Spleen (tissue), 7 donors: ENCODE measurements at regions not wholly inside any gene's neighbourhood (a gene's known extent, or its start where the extent isn't known, plus 50 kb on each side); places are given as distances from the start of the nearest gene placed in this dataset.

Experiments
- POLR2A ChIP-seq, 3 donors: fragments of 450-650 bp; IDR thresholded peaks; one replicate each; pipeline ENCODE4 v1.5.1; 2017; ENCODE audit warnings: antibody characterized with exemption in 3 of 3, mild to moderate bottlenecking in 1 of 3
- POLR2AphosphoS5 ChIP-seq, 3 donors: sonication (generic); formaldehyde crosslinking; IDR thresholded peaks; one replicate each; pipeline ENCODE4 v1.5.1; 2017; ENCODE audit warnings: antibody characterized with exemption in 3 of 3
- TF ChIP-seq, protein P1 (sequence below), 11 experiments: fragments of 200-600 bp in 7 of 11; fragments of 450-650 bp in 4 of 11; sonication (generic) in 4 of 11; IDR thresholded peaks in 8 of 11; conservative IDR thresholded peaks in 3 of 11; 1 replicate in 7 of 11; 2 replicates in 4 of 11; pipeline versions ENCODE4 v1.4.0 to v1.8.0; 2016 to 2021; ENCODE audit warnings: antibody characterized with exemption in 11 of 11, inconsistent platforms in 4 of 11, mild to moderate bottlenecking in 1 of 11
- donor health status: DM: no; HTN: no; CAD: no; lungs with moderate emphysema.
- donor health status: DM: no; HTN: no; CAD: no.
- donor health status: DM: no; HTN: no; CAD: no.

DNA sequence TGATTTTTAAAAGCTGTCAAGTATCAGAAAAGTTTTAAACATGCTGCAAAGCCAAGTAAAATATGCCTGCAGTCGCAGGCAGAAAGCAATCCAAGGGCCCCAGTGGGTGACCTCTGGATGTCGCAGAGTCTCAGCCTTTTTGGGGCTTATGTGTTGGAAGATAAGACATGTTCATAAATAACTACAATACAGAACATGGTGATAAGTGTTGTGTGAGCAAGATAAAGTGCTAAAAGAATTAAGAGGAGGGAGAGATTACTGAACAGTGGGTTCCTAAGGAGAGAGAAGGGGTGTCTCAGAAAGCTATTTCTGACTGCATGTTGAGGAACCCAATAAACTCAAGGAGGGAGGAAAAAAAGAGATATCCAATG is 78.9 kb upstream of the ADRB2 start:
- TF ChIP-seq, protein P1, sequence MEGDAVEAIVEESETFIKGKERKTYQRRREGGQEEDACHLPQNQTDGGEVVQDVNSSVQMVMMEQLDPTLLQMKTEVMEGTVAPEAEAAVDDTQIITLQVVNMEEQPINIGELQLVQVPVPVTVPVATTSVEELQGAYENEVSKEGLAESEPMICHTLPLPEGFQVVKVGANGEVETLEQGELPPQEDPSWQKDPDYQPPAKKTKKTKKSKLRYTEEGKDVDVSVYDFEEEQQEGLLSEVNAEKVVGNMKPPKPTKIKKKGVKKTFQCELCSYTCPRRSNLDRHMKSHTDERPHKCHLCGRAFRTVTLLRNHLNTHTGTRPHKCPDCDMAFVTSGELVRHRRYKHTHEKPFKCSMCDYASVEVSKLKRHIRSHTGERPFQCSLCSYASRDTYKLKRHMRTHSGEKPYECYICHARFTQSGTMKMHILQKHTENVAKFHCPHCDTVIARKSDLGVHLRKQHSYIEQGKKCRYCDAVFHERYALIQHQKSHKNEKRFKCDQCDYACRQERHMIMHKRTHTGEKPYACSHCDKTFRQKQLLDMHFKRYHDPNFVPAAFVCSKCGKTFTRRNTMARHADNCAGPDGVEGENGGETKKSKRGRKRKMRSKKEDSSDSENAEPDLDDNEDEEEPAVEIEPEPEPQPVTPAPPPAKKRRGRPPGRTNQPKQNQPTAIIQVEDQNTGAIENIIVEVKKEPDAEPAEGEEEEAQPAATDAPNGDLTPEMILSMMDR (IDR thresholded peaks at IDR 0.05 in 8 of 11, conservative IDR thresholded peaks at IDR 0.05 in 3 of 11): no peak
- TF ChIP-seq POLR2AphosphoS5 (IDR thresholded peaks at IDR 0.05): no peak
- TF ChIP-seq POLR2A (IDR thresholded peaks at IDR 0.05): no peak
